NCI-H345 (cell line): ENCODE measurements at regions not wholly inside any gene's neighbourhood (a gene's known extent, or its start where the extent isn't known, plus 50 kb on each side); places are given as distances from the start of the nearest gene placed in this dataset.

Experiments
- DNase-seq: peaks from one replicate; lab custom pipeline; 2025; lab: John Stamatoyannopoulos, UW

- DNase-seq, result no peak
Measured at GRCh38 chr7:1378610-1379601, 80.4 kb downstream of the MICALL2 start.

DNA sequence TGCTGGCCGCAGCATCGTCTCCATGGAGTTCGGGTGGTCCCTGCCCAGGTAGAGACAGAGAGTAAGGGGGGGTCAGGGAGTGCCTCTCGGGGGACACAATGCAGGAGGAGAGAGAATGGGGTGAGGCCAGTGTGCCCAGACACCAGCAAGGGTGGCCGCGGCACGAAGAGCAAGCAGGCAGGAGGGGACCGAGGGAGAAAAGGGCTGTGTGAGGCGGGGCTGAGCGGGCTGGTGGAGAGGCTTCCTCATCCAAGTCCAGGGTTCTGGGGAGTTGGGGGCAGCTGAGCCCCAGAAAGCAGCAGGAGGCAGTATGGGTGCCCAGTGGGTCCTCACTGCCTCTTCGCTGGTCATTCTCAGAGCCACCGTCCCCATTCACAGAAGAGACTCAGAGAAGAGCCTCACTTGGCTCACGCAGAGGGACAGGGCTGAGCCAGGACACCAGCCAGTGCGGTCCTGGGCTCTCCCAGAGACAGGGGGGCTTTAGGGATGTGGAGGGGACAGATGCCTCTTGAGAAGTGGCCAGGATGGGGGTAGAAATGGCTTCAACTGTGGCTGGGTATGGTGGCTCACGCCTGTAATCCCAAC, 78.9 kb downstream of the MICALL2 start:
- no peak for DNase-seq

GRCh38 chr7:1380821-1381580, 78.3 kb downstream of the MICALL2 start:
- DNase-seq, result no peak

GRCh38 chr7:1382553-1383397, 76.5 kb downstream of the MICALL2 start:
- no peak for DNase-seq

- no peak for DNase-seq
Measured at GRCh38 chr7:1383398-1384112, 75.7 kb downstream of the MICALL2 start.

DNA sequence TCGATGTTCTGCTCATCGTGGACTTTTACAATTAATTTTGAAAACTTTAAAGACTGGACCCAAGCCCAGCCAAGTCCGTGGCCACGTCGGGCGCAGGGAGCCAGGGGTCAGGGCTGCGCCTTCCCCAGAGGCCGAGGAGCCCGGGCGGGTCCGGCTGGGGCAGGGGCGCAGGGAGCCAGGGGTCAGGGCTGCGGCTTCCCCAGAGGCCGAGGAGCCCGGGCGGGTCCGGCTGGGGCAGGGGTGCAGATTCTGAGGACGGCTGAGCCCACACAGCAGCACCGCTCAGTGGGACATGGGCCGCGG, 75.2 kb downstream of the MICALL2 start:
- DNase-seq, result no peak
